K562 (cell line): ENCODE measurements at regions not wholly inside any gene's neighbourhood (a gene's known extent, or its start where the extent isn't known, plus 50 kb on each side); places are given as distances from the start of the nearest gene placed in this dataset.

Experiments
- ATAC-seq: fragments of 200-7000 bp; cut with Tn5 transposase; 3 replicates; pipeline ENCODE4 v1.9.1; 2020; ENCODE audit warnings: moderate library complexity
- BruUV-seq: library from RNA; stranded (reverse); fragments of 400-500 nt; replicated peaks from 2 replicates; lab custom pipeline; 2021; lab: Mats Ljungman, UMichigan
- CTCF ChIA-PET: fragments of 300-600 bp; formaldehyde crosslinking; extraction: SDS; loops from one replicate; lab custom pipeline; 2021; ENCODE audit warnings: low intra/inter-chr PET ratio; lab: Yijun Ruan, JAX
- POLR2A ChIA-PET: fragments of 300-600, 350-650 bp; sonication (Branson Sonifier 250); formaldehyde crosslinking; extraction: SDS; loops from one replicate; lab custom pipeline; 2021; ENCODE audit warnings: antibody characterized with exemption, inconsistent platforms; lab: Yijun Ruan, JAX
- DNase-seq, 4 experiments: peaks; one replicate each; pipeline versions ENCODE4 v3.0.0 to v3.0.0-alpha.2; 2011 to 2018; ENCODE audit warnings: low spot score in 3 of 4, mixed read lengths in 3 of 4; ENCODE audit errors: extremely low read depth in 1 of 4
- FAIRE-seq: peaks from 2 replicates; lab custom pipeline; 2011; peaks lifted over from hg19 to GRCh38; lab: Jason Lieb, UNC
- H2AFZ ChIP-seq: 2 replicates; pipeline ENCODE4 v1.6.0; 2011; ENCODE audit warnings: low read depth, low read length, control low read depth, inconsistent platforms
- H3K27ac ChIP-seq: fragments of 200-600 bp; 3 replicates; pipeline ENCODE4 v1.8.0; 2011; ENCODE audit warnings: low read depth, mild to moderate bottlenecking, control low read depth, inconsistent platforms, low read length, moderate library complexity, mixed read lengths; ENCODE audit errors: extremely low read depth
- H3K27me3 ChIP-seq, 2 experiments: fragments of 300-600 bp in 1 of 2; 2 replicates in 1 of 2; 3 replicates in 1 of 2; pipeline versions ENCODE4 v1.6.0 to v1.8.0; 2011; ENCODE audit warnings: inconsistent platforms in 2 of 2, low read length in 2 of 2, mild to moderate bottlenecking in 1 of 2, mixed read lengths in 1 of 2, moderate library complexity in 1 of 2; ENCODE audit not compliant: control insufficient read depth in 2 of 2, insufficient read depth in 2 of 2
- H3K36me3 ChIP-seq: fragments of 300-600 bp; 3 replicates; pipeline ENCODE4 v1.8.0; 2011; ENCODE audit warnings: mild to moderate bottlenecking, low read length, inconsistent platforms; ENCODE audit not compliant: control insufficient read depth, insufficient read depth
- H3K4me1 ChIP-seq, 2 experiments: fragments of 200-600 bp in 1 of 2; replicated peaks in 1 of 2; 2 replicates in 1 of 2; 3 replicates in 1 of 2; pipeline versions ENCODE4 v1.5.1 to v1.8.0; 2011; ENCODE audit warnings: inconsistent platforms in 2 of 2, low read length in 2 of 2, mild to moderate bottlenecking in 1 of 2, mixed read lengths in 1 of 2, moderate library complexity in 1 of 2; ENCODE audit not compliant: control insufficient read depth in 2 of 2, insufficient read depth in 2 of 2
- H3K4me2 ChIP-seq: 2 replicates; pipeline ENCODE4 v1.6.1; 2011; ENCODE audit warnings: low read length, control low read depth, inconsistent platforms, mixed read lengths; ENCODE audit not compliant: insufficient read depth
- H3K4me3 ChIP-seq: fragments of 200-600 bp; sonication (generic), shearing (Covaris generic); 2 replicates; pipeline ENCODE4 v1.5.1; 2016; ENCODE audit warnings: control low read depth, inconsistent platforms
- H3K79me2 ChIP-seq: fragments of 200-600 bp; 3 replicates; pipeline ENCODE4 v1.8.0; 2011; ENCODE audit warnings: low read length, inconsistent platforms; ENCODE audit not compliant: control insufficient read depth, insufficient read depth
- H3K9ac ChIP-seq, 2 experiments: 2 replicates each; pipeline versions ENCODE4 v1.6.0 to v1.6.1; 2011; ENCODE audit warnings: low read depth in 2 of 2, low read length in 2 of 2, control low read depth in 1 of 2, inconsistent platforms in 1 of 2, mild to moderate bottlenecking in 1 of 2, mixed read lengths in 1 of 2; ENCODE audit not compliant: insufficient read depth in 1 of 2
- H3K9me1 ChIP-seq: one replicate; pipeline ENCODE4 v1.6.0; 2011; ENCODE audit warnings: inconsistent platforms, mild to moderate bottlenecking, low read length, moderate library complexity; ENCODE audit not compliant: control insufficient read depth, insufficient read depth
- H3K9me3 ChIP-seq: replicated peaks from 2 replicates; pipeline ENCODE4 v1.5.1; 2011; ENCODE audit warnings: low read depth, low read length, inconsistent platforms; ENCODE audit not compliant: control insufficient read depth, insufficient read depth
- H4K20me1 ChIP-seq: replicated peaks from 2 replicates; pipeline ENCODE4 v1.6.1; 2011; ENCODE audit warnings: low read length, inconsistent platforms, mixed read lengths; ENCODE audit not compliant: control insufficient read depth, insufficient read depth
- CAMTA2 ChIP-seq: fragments of 250-450 bp; sonication (Bioruptor Pico); conservative IDR thresholded peaks from 2 replicates; pipeline ENCODE4 v1.5.1; 2022
- FOXJ2 ChIP-seq: fragments of 200-800 bp; sonication (Bioruptor generic); IDR thresholded peaks from 2 replicates; pipeline ENCODE4 v1.6.1; 2016; ENCODE audit warnings: missing genetic modification characterization, missing compliant biosample characterization
- MECOM ChIP-seq: fragments of 250-450 bp; sonication (Bioruptor Pico); IDR thresholded peaks from 2 replicates; pipeline ENCODE4 v1.8.0; 2022; ENCODE audit warnings: inconsistent platforms
- PRMT5 ChIP-seq: sonication (generic); formaldehyde crosslinking; IDR thresholded peaks from 2 replicates; pipeline ENCODE4 v1.5.0; 2020; ENCODE audit warnings: missing genetic modification reagents
- SP1 ChIP-seq: sonication (generic); formaldehyde crosslinking; IDR thresholded peaks from 2 replicates; pipeline ENCODE4 v1.8.1; 2022; ENCODE audit warnings: mild to moderate bottlenecking, missing genetic modification reagents
- WGBS: fragments of 100-300 bp; shearing (Covaris generic); methylation state at CpG from one replicate; pipeline ENCODE4 v1.1.6; 2016; ENCODE audit warnings: low coverage, mixed read lengths; ENCODE audit not compliant: insufficient coverage; ENCODE audit errors: missing lambda C conversion rate; 5-methylcytosine and 5-hydroxymethylcytosine counted together
- in situ Hi-C: fragments of 300-500 bp; cut with MboI; formaldehyde crosslinking; loops from 4 replicates; pipeline ENCODE4 v1.15.0; 2018; ENCODE audit warnings: inconsistent platforms, mixed read lengths
- intact Hi-C: fragments of 100-400 bp; cut with micrococcal nuclease; formaldehyde crosslinking; loops from 2 replicates; pipeline ENCODE4 v1.14.2; 2022
- TF ChIP-seq, protein P1 (sequence below): fragments of 250-450 bp; sonication (Bioruptor Pico); IDR thresholded peaks from 2 replicates; pipeline ENCODE4 v1.8.0; 2021; ENCODE audit warnings: moderate library complexity, mild to moderate bottlenecking, inconsistent platforms

DNA sequence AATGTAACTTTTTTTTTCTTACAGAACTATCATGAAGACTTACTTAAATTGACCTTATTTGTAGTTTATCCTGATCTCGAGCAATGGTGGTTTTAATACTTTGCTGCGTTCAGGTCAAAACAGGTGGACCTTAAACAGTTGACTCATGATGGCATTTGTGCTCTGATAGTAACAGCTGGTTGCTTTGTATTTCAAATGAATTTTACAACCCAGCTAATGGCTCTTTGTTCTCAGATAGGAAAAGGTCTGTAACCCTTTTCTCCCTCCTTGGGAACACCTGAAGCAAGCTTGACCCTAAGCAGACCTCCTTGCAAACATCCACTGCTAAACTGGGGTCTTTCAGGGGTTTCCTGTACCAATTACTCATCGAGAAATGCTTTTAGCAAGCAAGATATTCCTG is 79.2 kb downstream of the F11 start:
- POLR2A ChIA-PET: no interaction called here
- CTCF ChIA-PET: no interaction called here
- H3K36me3 ChIP-seq: no peaks in the 10 kb centered on the region
- H3K4me2 ChIP-seq: no peak overlapping the region
- ATAC-seq: no peak
- H3K4me3 ChIP-seq: no peak overlapping the region
- no TSS peak for BruUV-seq
- no peaks in the 10 kb centered on the region for H3K9me1 ChIP-seq
- H3K27me3 ChIP-seq: peaks cover 14 to 47% of the 10 kb centered on the region in 2 experiments; a peak in 4 of 5 replicates
- H4K20me1 ChIP-seq: no peaks in the 10 kb centered on the region; the same call in 1 of the 2 replicates
- no peak for DNase-seq
- no peaks in the 10 kb centered on the region for H3K9me3 ChIP-seq
- no peaks in the 10 kb centered on the region for H3K79me2 ChIP-seq
- no peak overlapping the region for H3K9ac ChIP-seq
- no peak for TF ChIP-seq MECOM (CRISPR knock-in tag)
- TF ChIP-seq, protein P1, sequence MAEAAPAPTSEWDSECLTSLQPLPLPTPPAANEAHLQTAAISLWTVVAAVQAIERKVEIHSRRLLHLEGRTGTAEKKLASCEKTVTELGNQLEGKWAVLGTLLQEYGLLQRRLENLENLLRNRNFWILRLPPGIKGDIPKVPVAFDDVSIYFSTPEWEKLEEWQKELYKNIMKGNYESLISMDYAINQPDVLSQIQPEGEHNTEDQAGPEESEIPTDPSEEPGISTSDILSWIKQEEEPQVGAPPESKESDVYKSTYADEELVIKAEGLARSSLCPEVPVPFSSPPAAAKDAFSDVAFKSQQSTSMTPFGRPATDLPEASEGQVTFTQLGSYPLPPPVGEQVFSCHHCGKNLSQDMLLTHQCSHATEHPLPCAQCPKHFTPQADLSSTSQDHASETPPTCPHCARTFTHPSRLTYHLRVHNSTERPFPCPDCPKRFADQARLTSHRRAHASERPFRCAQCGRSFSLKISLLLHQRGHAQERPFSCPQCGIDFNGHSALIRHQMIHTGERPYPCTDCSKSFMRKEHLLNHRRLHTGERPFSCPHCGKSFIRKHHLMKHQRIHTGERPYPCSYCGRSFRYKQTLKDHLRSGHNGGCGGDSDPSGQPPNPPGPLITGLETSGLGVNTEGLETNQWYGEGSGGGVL (CRISPR knock-in tag): no peak
- H2AFZ ChIP-seq: no peak overlapping the region
- WGBS: 3% methylated on average over 3 of the region's 3 CpGs
- H3K4me1 ChIP-seq: no peaks in the 10 kb centered on the region
- H3K27ac ChIP-seq: no peak overlapping the region
- intact Hi-C loops (no loop called here), in situ Hi-C loops (no loop called here)
- no peak for FAIRE-seq

GRCh38 chr4:186342582-186342981 is 76.6 kb downstream of the F11 start:
- in situ Hi-C loops: no loop called here
- Histone ChIP-seq H2AFZ (no peak overlapping the region), H3K79me2 (no peaks in the 10 kb centered on the region), H3K27me3 (peaks cover 7 to 33% of the 10 kb centered on the region in 2 experiments; a peak in 3 of 5 replicates), H3K27ac (no peak overlapping the region), H3K4me2 (no peak overlapping the region), H3K4me3 (no peak overlapping the region), H3K36me3 (no peaks in the 10 kb centered on the region), H3K4me1 (no peaks in the 10 kb centered on the region), H3K9me1 (no peaks in the 10 kb centered on the region), H3K9ac (no peak overlapping the region), H4K20me1 (no peaks in the 10 kb centered on the region; the same call in 1 of the 2 replicates), H3K9me3 (no peaks in the 10 kb centered on the region)
- 0% methylated on average over 5 of the region's 5 CpGs for WGBS
- ATAC-seq (no peak), FAIRE-seq (no peak), DNase-seq (no peak)
- BruUV-seq: no TSS peak
- intact Hi-C loops: no loop called here
- ChIA-PET POLR2A (no interaction called here), CTCF (no interaction called here)
- TF ChIP-seq FOXJ2 (tag) (no peak), SP1 (CRISPR knock-in tag) (no peak), PRMT5 (no peak), CAMTA2 (CRISPR knock-in tag) (no peak)
